ENCODE measurements at regions not wholly inside any gene's neighbourhood (a gene's known extent, or its start where the extent isn't known, plus 50 kb on each side); places are given as distances from the start of the nearest gene placed in this dataset.

- peak; percentile 2 for DNase-seq
Measured at GRCh38 chr4:178633263-178633662, 1191.0 kb upstream of the AGA start.

GRCh38 chr4:178664621-178665020 is 1222.4 kb upstream of the AGA start:
- DNase-seq, result no peak

DNA sequence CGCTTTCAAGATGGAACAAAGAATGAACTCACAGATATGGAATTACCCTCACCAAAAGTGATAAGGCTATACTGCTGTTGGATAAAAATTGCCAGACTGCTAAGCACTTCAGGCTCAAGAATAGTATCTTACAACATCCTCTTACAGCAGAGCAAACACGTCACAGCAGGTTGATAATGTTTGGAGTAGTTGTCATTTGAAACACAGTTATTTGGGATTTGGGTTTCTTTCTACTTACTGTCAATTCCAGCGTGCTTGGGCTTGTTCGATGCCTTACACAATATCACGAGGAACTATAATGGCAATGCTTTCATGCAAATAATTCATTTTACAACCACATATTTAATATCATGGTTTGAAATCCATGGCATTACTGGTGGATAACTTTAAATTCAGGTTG is 1223.7 kb upstream of the AGA start:
- no peak for DNase-seq

GRCh38 chr4:178671766-178672165 is 1229.5 kb upstream of the AGA start:
- DNase-seq, result no peak

DNA sequence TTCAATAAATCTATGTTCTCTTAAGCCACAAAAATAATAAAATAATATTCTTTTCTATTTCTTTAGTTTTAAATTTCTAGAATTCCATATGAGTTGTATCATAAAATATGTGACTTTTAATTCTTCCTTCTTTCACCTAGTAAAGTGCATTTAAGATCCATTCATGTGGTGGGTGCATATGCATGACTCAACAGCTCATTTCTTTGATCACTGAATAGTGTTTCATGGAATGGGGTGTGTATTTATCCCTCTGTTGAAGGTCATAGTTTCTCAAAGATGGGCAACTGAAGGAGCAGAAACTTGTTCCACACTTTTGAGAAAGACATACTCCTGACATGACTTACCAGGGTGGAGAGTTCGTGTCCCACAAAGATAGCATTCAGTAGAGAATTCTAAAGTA is 1230.3 kb upstream of the AGA start:
- DNase-seq, result no peak

DNA sequence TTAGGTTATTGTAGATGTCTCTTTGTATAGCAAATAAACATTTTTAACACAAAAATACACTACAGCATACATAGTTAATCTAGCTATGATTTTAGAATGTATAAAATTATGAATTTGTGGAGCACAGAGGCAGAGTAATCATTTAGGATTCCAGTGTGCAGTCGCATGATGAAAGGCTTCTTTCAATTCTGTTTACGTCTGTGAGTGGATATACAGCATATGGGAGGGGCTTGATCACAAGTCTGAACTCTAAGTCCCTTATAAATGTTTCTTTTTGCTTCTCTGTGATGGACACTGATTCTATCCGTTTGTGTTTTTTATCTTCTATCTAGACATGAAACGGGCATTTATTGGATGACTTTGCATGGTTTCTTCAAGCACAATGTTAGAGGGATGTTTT is 1239.6 kb upstream of the AGA start:
- DNase-seq, result no peak

DNA sequence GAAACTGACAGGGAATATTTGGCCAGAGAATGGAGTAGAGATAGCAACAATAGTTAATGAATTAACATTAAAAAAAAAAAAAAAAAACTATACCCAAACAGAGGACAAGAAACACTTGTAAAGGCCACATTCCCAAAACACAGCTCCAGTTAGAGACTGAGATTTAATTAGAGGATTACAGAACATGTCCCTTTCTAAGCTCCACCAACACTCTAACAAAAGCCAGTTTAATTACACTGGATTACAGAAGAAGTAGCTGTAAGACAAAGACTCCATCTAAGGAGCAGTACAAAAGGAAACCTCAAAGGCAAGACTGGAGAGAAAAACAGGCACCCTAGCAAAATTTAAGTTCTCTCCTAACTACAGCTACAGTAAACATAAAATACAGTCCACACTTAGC is 1247.7 kb upstream of the AGA start:
- DNase-seq, result peak; percentile 70

DNA sequence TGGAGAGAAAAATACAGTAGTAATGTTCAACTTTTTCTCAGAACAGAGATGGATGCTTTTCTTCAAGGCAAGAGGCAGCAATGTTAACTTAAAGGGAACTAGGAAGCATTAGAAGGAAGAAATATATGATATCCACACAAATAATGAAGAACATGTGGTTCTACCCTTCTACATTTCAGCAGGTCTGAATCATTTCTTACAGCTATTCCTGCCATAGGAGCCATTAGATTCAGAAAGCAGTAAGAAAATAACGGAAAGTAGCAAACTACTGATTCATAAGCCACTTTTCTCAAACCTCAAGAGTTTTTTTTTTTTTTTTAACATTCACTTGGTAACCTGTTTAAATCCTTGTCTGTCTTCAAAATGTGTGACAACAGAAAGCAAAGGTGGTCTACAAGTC is 1251.6 kb upstream of the AGA start:
- no peak for DNase-seq

GRCh38 chr4:178696515-178696914 is 1254.3 kb upstream of the AGA start:
- no peak for DNase-seq

GRCh38 chr4:178712486-178712885 is 1270.2 kb upstream of the AGA start:
- DNase-seq, result no peak

DNA sequence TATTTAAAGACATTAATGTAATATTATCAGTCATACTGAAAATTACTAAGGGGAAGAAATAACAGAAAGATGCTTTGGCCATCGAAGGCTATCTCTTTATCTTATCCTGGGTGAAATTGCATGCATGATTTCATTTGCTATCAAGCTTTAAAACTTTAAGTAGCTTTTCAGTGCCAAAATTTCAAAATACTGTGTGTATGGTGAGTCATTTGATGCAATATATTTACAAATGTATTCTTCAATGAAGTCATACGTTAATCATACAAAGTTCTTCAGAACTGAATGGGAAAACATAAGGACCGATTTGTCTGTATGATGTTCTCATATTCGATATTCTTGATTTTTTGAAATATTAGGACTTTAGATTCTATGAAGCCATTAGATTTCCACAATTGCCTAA is 1295.8 kb upstream of the AGA start:
- DNase-seq, result no peak

DNA sequence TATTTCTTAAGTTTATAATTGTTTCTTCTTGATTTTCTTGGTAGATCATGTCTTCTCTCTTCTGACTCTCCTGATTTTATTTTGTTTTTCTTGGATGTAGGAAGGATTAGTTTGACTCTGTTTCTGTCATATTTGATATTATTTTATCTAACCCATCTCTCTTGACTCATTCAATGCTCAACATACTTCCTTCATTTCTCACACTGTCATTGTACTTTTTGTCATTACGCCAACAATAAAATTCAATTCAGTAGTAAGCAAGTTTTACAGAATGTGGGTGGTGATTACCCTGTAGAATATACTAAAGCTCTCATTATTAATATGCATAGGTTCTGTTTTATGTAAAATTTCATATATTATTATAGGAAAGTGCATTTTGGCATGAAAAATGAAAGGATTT is 1303.0 kb upstream of the AGA start:
- no peak for DNase-seq

DNA sequence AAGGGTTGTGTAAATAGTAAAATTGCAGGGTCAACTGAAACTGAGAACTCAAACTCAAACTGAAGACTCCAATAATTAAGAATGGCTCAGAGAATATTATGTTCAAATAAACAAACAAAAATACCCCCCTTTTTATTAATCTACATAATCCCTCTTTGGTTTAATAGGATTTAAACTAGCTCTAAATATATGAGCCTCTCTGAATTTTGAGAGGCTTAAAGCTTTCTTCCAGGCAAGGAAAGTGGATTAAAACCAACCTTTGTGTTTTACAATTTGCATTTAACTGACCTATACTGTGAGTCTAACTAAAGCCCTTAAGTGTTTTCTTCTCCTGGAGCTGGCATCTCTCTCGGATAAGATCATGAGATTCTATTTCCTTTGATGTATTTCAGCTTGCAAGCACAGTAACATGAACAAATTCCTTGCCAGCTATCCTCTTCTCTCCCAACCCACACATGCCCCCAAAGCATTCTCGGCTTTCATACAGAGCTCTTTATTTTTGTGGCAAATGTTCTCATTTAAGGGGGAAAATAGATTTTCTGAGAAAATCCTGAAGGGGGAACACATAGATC is 1310.8 kb upstream of the AGA start:
- peak; percentile 92 for DNase-seq

- no peak for DNase-seq
Measured at GRCh38 chr4:178778496-178778895, 1336.3 kb upstream of the AGA start.

DNA sequence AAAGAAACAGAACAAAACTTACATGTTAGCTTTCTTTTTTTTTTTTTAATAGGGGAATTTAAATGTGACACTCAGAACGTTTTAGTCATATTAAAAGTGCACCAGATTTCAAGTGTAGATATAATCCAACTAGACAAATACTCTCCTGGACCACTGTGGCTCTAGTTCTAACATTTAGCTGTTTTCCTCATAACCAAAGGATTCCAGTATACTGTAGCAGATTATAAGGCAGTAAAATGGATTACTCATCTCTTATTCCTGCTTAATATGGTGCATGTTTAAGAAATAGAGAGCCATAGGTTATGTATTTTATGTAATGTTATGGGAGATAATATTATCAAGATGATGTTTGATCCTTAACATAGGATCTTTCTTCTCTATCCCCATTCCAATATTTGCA is 1339.5 kb upstream of the AGA start:
- no peak for DNase-seq

DNA sequence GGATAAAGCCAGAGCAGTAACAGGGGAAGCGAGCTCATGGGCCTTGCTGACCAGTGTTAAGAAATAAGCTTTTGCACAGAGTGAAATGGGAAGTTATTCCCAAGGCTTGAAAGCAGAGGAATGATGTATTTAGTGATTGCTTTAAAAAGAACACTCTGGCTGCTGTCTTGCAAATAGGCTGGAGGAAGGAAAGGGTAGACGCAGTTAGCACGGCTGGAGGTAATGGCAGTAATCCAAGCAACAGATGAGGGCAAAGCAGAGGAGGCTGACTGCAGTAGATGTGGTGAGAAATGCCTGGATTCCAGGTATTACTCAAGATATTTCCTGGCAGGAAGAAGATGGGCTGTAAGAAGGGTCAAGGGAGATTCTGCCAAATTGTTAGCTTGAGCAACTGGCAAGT is 1342.3 kb upstream of the AGA start:
- DNase-seq, result no peak

- DNase-seq, result no peak
Measured at GRCh38 chr4:178789279-178789678, 1347.0 kb upstream of the AGA start.

- no peak for DNase-seq
Measured at GRCh38 chr4:178799204-178799603, 1357.0 kb upstream of the AGA start.

DNA sequence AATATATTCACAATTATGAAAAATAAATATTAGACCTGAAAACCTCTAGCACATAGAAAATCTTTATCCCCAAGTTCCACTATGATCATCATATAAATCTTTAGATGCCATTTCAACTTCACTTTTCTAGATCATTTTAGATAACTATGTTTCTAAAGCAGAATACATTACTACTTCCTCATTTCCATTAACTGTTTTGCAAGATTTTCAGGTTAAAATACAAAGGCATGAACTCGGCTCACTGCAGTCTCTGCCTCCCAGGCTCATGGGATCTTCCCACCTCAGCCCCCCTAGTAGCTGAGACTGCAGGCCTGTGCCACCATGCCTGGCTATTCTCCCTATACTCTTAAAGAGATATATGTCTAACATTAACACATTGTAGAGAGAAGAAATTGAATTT is 1365.9 kb upstream of the AGA start:
- no peak for DNase-seq

DNA sequence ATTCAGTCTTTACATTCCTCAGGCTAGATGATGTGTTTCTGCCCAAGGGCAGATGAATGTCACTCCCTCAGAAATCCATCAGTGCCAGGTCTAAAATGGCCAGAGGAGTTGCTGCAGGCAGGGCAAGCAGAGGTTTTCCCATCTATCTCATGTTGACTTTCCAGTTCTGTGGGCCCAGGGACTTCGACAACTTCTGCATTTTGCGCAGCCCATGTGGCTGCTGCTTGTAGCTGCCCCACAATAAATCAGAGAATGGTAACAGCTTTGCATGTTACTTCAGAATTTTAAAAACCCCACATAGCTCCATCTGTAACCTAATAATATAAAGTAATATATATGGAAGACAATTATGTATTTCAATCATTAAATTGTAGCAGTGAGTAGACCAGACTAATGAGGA is 1367.7 kb upstream of the AGA start:
- no peak for DNase-seq

GRCh38 chr4:178811356-178811755 is 1369.1 kb upstream of the AGA start:
- DNase-seq, result no peak

- no peak for DNase-seq
Measured at GRCh38 chr4:178812866-178813265, 1370.6 kb upstream of the AGA start.

GRCh38 chr4:178814908-178815307 is 1372.7 kb upstream of the AGA start:
- DNase-seq, result no peak

- DNase-seq, result no peak
Measured at GRCh38 chr4:178823673-178824295, 1381.5 kb upstream of the AGA start.

DNA sequence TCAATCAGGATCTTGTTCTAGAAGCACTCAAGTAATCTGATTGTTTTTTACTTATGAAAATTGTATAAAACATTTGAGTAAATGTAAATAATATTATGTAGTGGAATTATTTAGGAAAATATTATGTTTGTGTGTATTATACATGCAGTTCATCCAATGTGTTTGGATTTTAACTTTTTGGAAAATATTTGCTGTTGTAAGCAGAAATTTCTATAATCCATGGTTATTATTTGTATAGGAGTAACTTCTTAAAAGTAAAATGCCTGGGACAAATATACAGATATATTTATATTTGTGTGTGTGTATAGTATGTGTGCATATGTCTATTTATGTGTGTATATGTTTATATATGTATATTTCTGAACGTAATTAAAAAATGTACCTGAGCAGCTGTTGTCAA is 1394.6 kb upstream of the AGA start:
- DNase-seq, result no peak

- no peak for DNase-seq
Measured at GRCh38 chr4:178838776-178839175, 1396.5 kb upstream of the AGA start.
